Endothelial cell of umbilical vein (primary cell): ENCODE measurements at regions not wholly inside any gene's neighbourhood (a gene's known extent, or its start where the extent isn't known, plus 50 kb on each side); places are given as distances from the start of the nearest gene placed in this dataset.

Source experiments
- BruUV-seq: library from RNA; stranded (reverse); fragments of 400-500 nt; replicated peaks from 2 replicates; lab custom pipeline; 2021; lab: Mats Ljungman, UMichigan
- CTCF ChIA-PET: fragments of 300-600, 350-600 bp; sonication (Branson Sonifier 250); formaldehyde crosslinking; loops from one replicate; lab custom pipeline; 2021; ENCODE audit warnings: antibody characterized with exemption, inconsistent platforms; lab: Charles Lee
- POLR2A ChIA-PET: fragments of 300-600, 350-600 bp; sonication (Branson Sonifier 250); formaldehyde crosslinking; loops from one replicate; lab custom pipeline; 2021; ENCODE audit warnings: antibody characterized with exemption, inconsistent platforms; lab: Charles Lee
- DNase-seq: peaks from one replicate; pipeline ENCODE4 v3.0.0-alpha.2; 2011; ENCODE audit warnings: low read depth, low spot score
- FAIRE-seq: peaks from 2 replicates; lab custom pipeline; 2011; peaks lifted over from hg19 to GRCh38; lab: Jason Lieb, UNC
- H2AFZ ChIP-seq: 2 replicates; pipeline ENCODE4 v1.6.0; 2012; ENCODE audit warnings: low read depth, low read length, control low read depth, inconsistent platforms
- H3K27ac ChIP-seq: 2 replicates; pipeline ENCODE4 v1.5.1; 2011; ENCODE audit warnings: low read depth, mild to moderate bottlenecking, control low read depth, low read length, moderate library complexity; ENCODE audit not compliant: insufficient read depth
- H3K27me3 ChIP-seq, 2 experiments: 2 replicates each; pipeline versions ENCODE4 v1.6.0 to v1.6.1; 2011; ENCODE audit warnings: low read length in 2 of 2, mixed read lengths in 1 of 2; ENCODE audit not compliant: control insufficient read depth in 2 of 2, insufficient read depth in 2 of 2
- H3K36me3 ChIP-seq, 2 experiments: 2 replicates in 1 of 2; 3 replicates in 1 of 2; pipeline ENCODE4 v1.5.1; 2011; ENCODE audit warnings: low read length in 2 of 2, mild to moderate bottlenecking in 1 of 2, moderate library complexity in 1 of 2; ENCODE audit not compliant: control insufficient read depth in 2 of 2, insufficient read depth in 2 of 2; ENCODE audit errors: extremely low read depth in 1 of 2
- H3K4me1 ChIP-seq: 3 replicates; pipeline ENCODE4 v1.5.1; 2011; ENCODE audit warnings: mild to moderate bottlenecking, low read length; ENCODE audit not compliant: control insufficient read depth, insufficient read depth; ENCODE audit errors: extremely low read depth
- H3K4me2 ChIP-seq: 2 replicates; pipeline ENCODE4 v1.6.1; 2011; ENCODE audit warnings: low read length, control low read depth, mixed read lengths; ENCODE audit not compliant: insufficient read depth
- H3K4me3 ChIP-seq, 3 experiments: fragments of 200-600 bp in 1 of 3; sonication (generic), shearing (Covaris generic) in 1 of 3; replicated peaks in 1 of 3; 2 replicates each; pipeline ENCODE4 v1.5.1; 2011 to 2016; ENCODE audit warnings: control low read depth in 3 of 3, low read length in 3 of 3, mild to moderate bottlenecking in 2 of 3, inconsistent platforms in 1 of 3, low read depth in 1 of 3, moderate library complexity in 1 of 3; ENCODE audit not compliant: insufficient read depth in 1 of 3
- H3K79me2 ChIP-seq: 2 replicates; pipeline ENCODE4 v1.6.0; 2012; ENCODE audit warnings: low read length, inconsistent platforms; ENCODE audit not compliant: control insufficient read depth, insufficient read depth
- H3K9ac ChIP-seq: replicated peaks from 2 replicates; pipeline ENCODE3; 2011; ENCODE audit warnings: low read length, control low read depth; ENCODE audit not compliant: insufficient read depth; ENCODE audit errors: extremely low read depth
- H3K9me1 ChIP-seq: replicated peaks from 3 replicates; pipeline ENCODE4 v1.6.0; 2011; ENCODE audit warnings: mild to moderate bottlenecking, low read length; ENCODE audit not compliant: control insufficient read depth, insufficient read depth; ENCODE audit errors: extremely low read depth
- H3K9me3 ChIP-seq: replicated peaks from 2 replicates; pipeline ENCODE4 v1.5.1; 2012; ENCODE audit warnings: low read length, inconsistent platforms; ENCODE audit not compliant: control insufficient read depth, insufficient read depth
- H4K20me1 ChIP-seq: replicated peaks from 2 replicates; pipeline ENCODE3; 2011; ENCODE audit warnings: mild to moderate bottlenecking, low read length; ENCODE audit not compliant: control insufficient read depth, insufficient read depth; ENCODE audit errors: extremely low read depth
- EZH2 ChIP-seq: IDR thresholded peaks from 2 replicates; pipeline ENCODE4 v1.6.1; 2012; ENCODE audit warnings: borderline replicate concordance, low read depth, mild to moderate bottlenecking, moderate library complexity, low read length, inconsistent platforms; ENCODE audit not compliant: severe bottlenecking
- FOS ChIP-seq: IDR thresholded peaks from 2 replicates; pipeline ENCODE4 v1.6.1; 2011; ENCODE audit warnings: mild to moderate bottlenecking, low read length, moderate library complexity, borderline replicate concordance; ENCODE audit not compliant: insufficient read depth
- GATA2 ChIP-seq: IDR thresholded peaks from 2 replicates; pipeline ENCODE4 v1.7.0; 2011; ENCODE audit warnings: low read depth, mild to moderate bottlenecking, moderate library complexity, mixed read lengths, low read length; ENCODE audit not compliant: insufficient read length, insufficient read depth
- JUN ChIP-seq: IDR thresholded peaks from 2 replicates; pipeline ENCODE4 v1.6.1; 2011; ENCODE audit warnings: borderline replicate concordance, low read depth; ENCODE audit not compliant: insufficient read length, insufficient read depth
- MAX ChIP-seq: IDR thresholded peaks from 2 replicates; pipeline ENCODE4 v1.6.1; 2011; ENCODE audit not compliant: insufficient read depth, insufficient read length
- MYC ChIP-seq: IDR thresholded peaks from one replicate; pipeline ENCODE4 v1.6.1; 2011; ENCODE audit warnings: mild to moderate bottlenecking, low read depth, low read length
- POLR2A ChIP-seq: IDR thresholded peaks from 2 replicates; pipeline ENCODE4 v1.6.1; 2012; ENCODE audit warnings: low read depth, mild to moderate bottlenecking, control low read depth, low read length
- POLR2AphosphoS5 ChIP-seq: IDR thresholded peaks from 2 replicates; pipeline ENCODE4 v1.6.1; 2012; ENCODE audit warnings: low read depth, mild to moderate bottlenecking, control low read depth, low read length, moderate library complexity; ENCODE audit not compliant: insufficient read depth
- dilution Hi-C: fragments of 300-500 bp; cut with MboI; formaldehyde crosslinking; loops from one replicate; pipeline ENCODE4 v1.15.0; 2019; ENCODE audit warnings: low sequenced_read_pairs; ENCODE audit not compliant: extremely low pct_ligation_motif_present
- intact Hi-C: fragments of 100-400 bp; cut with micrococcal nuclease; formaldehyde crosslinking; loops from one replicate; pipeline ENCODE4 v1.10.0; 2022
- TF ChIP-seq, protein P1 (sequence below), 2 donors: IDR thresholded peaks; 1 replicate in 1 of 2; 2 replicates in 1 of 2; pipeline ENCODE4 v1.5.1; 2011; ENCODE audit warnings: low read length in 2 of 2, mild to moderate bottlenecking in 2 of 2, moderate library complexity in 2 of 2, control low read depth in 1 of 2, inconsistent platforms in 1 of 2, low read depth in 1 of 2; ENCODE audit not compliant: insufficient read depth in 1 of 2; ENCODE audit errors: extremely low read depth in 1 of 2

- no peak overlapping the region for H2AFZ ChIP-seq
- POLR2A ChIA-PET: no interaction called here
- H3K4me2 ChIP-seq: no peak overlapping the region
- intact Hi-C loops: no loop called here
- H4K20me1 ChIP-seq: no peaks in the 10 kb centered on the region
- no peak overlapping the region for H3K4me3 ChIP-seq
- dilution Hi-C loops: no loop called here
- BruUV-seq: no TSS peak
- H3K27ac ChIP-seq: no peak overlapping the region
- CTCF ChIA-PET: no interaction called here
- H3K4me1 ChIP-seq: no peaks in the 10 kb centered on the region
- no peaks in the 10 kb centered on the region for H3K27me3 ChIP-seq
- no peak overlapping the region for H3K9ac ChIP-seq
- H3K36me3 ChIP-seq: no peaks in the 10 kb centered on the region
- DNase-seq: no peak
- H3K79me2 ChIP-seq: no peaks in the 10 kb centered on the region
- TF ChIP-seq, protein P1, sequence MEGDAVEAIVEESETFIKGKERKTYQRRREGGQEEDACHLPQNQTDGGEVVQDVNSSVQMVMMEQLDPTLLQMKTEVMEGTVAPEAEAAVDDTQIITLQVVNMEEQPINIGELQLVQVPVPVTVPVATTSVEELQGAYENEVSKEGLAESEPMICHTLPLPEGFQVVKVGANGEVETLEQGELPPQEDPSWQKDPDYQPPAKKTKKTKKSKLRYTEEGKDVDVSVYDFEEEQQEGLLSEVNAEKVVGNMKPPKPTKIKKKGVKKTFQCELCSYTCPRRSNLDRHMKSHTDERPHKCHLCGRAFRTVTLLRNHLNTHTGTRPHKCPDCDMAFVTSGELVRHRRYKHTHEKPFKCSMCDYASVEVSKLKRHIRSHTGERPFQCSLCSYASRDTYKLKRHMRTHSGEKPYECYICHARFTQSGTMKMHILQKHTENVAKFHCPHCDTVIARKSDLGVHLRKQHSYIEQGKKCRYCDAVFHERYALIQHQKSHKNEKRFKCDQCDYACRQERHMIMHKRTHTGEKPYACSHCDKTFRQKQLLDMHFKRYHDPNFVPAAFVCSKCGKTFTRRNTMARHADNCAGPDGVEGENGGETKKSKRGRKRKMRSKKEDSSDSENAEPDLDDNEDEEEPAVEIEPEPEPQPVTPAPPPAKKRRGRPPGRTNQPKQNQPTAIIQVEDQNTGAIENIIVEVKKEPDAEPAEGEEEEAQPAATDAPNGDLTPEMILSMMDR (IDR thresholded peaks at IDR 0.05; ENCODE audit: extremely low read depth in 1 of 2, insufficient read depth in 1 of 2, low read depth in 1 of 2, low read length in 2 of 2): no peak
- no peak for TF ChIP-seq EZH2
- no peak for TF ChIP-seq POLR2AphosphoS5
- TF ChIP-seq JUN: no peak
- no peak for TF ChIP-seq GATA2
- no peak for TF ChIP-seq MAX
- TF ChIP-seq FOS: no peak
- no peak for TF ChIP-seq MYC
- no peak for TF ChIP-seq POLR2A
- H3K9me3 ChIP-seq: peaks cover 3% of the 10 kb centered on the region
- no peak for FAIRE-seq
- no peaks in the 10 kb centered on the region for H3K9me1 ChIP-seq
These were observed 468.2 kb downstream of the OTOL1 start for GRCh38 chr3:161964857-161965256.
